ENCODE measurements at regions not wholly inside any gene's neighbourhood (a gene's known extent, or its start where the extent isn't known, plus 50 kb on each side); places are given as distances from the start of the nearest gene placed in this dataset.

DNA sequence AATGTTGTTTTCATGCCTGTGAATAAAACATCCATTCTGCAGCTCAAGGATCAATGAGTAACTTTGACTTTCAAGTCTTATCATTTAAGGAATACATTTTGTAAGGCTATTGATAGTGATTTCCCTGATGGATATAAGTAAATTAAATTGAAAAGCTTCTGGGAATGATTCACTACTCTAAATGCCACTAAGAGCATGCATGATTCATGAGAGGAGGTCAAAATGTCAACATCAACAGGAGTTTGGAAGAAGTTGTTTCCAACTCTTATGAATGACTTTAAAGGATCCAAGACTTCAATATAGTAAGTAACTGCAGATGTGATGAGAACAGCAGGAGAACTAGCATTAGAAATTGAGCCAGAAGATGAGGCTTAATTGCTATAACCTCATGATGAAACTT lies 1487.3 kb downstream of the PCDH7 start:
- DNase-seq (ENCODE audit: low read depth), result no peak

GRCh38 chr4:32215277-32215676 lies 1495.1 kb downstream of the PCDH7 start:
- no peak for DNase-seq (ENCODE audit: low read depth)

- no peak for DNase-seq (ENCODE audit: low read depth)
Measured at GRCh38 chr4:32216502-32216901, 1496.3 kb downstream of the PCDH7 start.

DNA sequence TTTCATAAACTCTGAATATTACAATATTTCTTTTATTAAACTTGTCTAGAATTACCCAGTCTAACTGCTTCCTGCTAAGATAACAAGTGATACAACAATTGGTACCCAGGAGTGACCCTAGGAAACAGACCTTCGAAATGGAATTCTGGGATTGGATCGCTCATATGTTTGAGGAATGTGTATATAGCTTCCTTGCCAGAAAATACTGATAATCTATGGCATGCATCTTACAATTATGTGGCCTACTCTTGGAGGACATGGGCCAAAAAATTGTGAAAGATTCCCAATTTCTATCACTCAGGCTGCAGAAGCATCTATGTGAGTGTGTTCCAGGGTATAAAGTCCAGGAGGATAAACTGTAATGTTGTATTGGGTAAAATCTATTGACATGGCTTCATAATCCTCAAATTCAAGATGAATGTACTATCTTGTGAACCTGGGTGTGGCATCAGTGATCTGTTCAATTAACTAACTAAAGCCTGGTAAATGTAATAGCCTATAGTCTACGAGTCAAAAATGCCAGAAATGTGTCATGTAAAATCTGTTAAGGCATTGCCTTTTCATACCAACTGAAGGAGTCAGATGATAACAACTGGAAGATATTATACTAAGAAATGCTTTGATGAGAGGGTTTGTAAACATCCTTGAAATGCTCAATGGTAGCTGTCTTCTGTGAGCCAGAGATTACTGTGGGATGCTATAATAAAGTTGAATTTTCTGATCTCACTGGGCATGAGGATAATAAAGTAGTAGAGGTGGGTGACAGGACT lies 1499.3 kb downstream of the PCDH7 start:
- no peak for DNase-seq (ENCODE audit: low read depth)

DNA sequence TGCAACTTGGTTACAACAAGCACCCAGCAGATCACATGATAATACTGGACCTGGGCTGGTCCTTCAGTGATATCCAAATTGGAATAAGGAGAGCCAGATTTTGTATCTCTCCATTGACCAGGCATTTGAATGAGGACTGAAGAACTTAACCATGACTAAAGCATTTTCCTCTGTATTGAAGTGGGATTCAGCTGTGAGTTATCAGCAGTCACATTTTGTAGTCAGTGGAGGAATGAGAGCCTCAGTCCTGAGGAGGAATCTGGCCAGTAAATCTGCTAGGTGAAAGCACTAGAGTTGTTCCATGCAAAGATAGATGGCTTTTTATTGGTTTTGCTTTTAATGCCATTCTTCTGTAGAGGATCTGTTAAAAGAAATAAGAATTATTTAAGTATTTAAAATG lies 1506.0 kb downstream of the PCDH7 start:
- peak; percentile 74 for DNase-seq (ENCODE audit: low read depth)

DNA sequence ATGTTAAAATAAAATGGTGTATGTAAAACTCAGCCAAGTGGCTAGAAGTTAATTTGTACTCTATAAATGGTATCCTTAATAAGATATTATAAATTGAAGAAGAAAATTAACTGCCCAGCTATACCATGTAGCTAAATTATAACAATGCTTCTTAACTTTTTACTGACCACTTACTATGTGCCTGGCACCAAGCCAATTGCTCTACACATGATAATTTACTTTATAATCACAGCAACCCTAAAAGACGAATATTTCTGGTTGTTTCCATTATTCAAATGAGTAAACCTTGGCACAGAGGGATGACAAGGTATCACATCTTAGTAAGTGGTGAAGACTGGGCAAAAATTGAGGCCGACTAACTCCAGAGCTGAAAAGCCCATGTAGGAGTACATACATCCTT lies 1506.6 kb downstream of the PCDH7 start:
- DNase-seq (ENCODE audit: low read depth), result no peak

GRCh38 chr4:32243926-32244325 lies 1523.8 kb downstream of the PCDH7 start:
- DNase-seq (ENCODE audit: low read depth), result no peak

GRCh38 chr4:32249040-32249439 lies 1528.9 kb downstream of the PCDH7 start:
- no peak for DNase-seq (ENCODE audit: low read depth)

GRCh38 chr4:32251126-32251525 lies 1531.0 kb downstream of the PCDH7 start:
- DNase-seq (ENCODE audit: low read depth), result no peak

- no peak for DNase-seq (ENCODE audit: low read depth)
Measured at GRCh38 chr4:32251926-32252325, 1531.8 kb downstream of the PCDH7 start.

DNA sequence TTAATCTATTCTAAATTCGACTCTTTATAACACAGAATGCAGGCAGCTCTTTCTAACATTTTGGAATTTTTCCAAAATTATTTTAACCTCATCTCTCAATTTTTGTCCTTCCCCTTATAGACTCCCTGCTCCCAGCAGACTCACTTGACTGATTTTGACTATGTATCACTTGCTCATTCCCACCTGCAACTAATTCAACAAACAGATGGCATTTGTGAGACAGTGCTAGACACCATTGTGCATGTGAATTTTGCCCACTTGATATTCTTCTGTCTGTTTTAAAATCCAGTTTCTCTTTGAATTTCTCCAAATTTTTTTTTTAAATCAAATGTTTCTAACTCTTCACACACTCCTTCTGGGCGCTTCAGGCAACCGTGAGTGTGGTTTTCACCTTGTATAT lies 1534.0 kb downstream of the PCDH7 start:
- DNase-seq (ENCODE audit: low read depth), result no peak

DNA sequence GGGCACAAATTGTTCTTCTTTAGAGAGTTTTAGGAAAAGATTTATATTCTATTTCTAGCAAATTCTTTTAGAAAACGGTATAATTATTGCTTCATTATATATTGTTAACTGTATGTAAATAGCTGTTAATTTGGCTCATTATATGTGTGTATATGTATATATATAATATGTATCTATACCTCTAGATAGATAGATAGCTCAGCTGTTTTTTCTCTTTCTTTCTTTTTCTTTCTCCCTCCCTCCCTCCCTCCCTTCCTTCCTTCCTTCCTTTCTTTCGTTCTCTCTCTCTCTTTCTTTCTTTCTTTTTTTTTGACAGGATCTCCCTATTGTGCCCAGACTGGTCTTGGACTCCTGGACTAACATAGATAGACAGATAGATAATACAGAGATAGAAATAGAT lies 1538.8 kb downstream of the PCDH7 start:
- DNase-seq (ENCODE audit: low read depth), result no peak

GRCh38 chr4:32261196-32261595 lies 1541.0 kb downstream of the PCDH7 start:
- DNase-seq (ENCODE audit: low read depth), result no peak

GRCh38 chr4:32268863-32269262 lies 1548.7 kb downstream of the PCDH7 start:
- no peak for DNase-seq (ENCODE audit: low read depth)

DNA sequence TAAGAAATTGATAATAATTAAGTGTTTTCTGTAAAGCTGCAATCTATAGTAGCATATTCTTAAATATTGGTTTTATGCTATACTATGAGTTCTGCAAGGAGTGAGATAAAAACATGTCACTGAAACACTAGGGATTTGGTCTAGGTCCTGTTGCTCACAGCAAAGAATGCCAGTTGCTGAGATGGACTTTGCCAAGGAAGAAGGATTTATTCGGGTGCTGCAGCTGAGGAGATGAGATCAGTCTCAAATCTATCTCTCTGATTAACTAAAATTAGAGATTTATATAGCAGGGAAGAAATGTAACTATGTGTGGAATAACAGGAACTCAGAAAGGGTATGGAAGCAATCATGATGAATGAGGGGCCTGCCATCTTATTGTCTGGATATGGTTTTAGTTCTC lies 1569.9 kb downstream of the PCDH7 start:
- DNase-seq (ENCODE audit: low read depth), result no peak

GRCh38 chr4:32318926-32319325 lies 1598.8 kb downstream of the PCDH7 start:
- no peak for DNase-seq (ENCODE audit: low read depth)

DNA sequence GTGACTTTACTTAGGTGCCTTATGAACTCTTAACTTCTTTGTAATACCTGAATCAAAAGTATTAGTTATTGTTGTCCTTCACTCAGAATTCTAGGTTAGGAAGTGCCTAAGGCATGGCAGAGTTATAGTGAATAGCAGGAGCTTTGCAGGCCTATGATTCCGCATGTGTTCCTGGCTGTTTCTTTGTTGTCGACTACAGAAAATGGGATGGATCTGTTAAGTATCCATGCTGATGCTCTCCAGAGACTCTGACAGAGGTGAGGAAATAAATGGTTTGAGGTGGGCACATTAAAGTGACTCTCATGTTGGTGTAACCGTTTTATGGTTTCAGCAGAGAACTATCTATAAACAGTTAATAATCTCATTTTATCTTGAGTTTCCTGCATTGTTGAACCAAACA lies 1601.3 kb downstream of the PCDH7 start:
- DNase-seq (ENCODE audit: low read depth), result no peak

DNA sequence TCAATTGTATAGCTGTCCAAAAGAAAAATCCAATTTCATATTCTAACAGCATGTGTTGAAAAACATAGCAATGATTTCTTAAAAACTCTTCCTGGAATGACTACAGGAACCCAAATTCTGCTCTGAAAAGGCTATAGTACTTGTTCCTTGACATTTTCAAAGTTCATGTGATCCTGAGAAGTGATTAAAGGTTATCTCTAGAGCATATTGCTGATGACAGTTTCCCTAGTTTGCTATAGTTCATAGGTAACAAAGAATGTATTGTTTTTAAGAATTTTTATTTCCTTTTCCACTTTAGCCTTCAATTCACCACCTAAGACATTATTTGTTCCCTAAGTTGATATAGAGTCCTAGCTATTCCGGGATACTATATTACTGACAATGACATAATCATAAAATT lies 1614.6 kb downstream of the PCDH7 start:
- no peak for DNase-seq (ENCODE audit: low read depth)

- no peak for DNase-seq (ENCODE audit: low read depth)
Measured at GRCh38 chr4:32337403-32337802, 1617.2 kb downstream of the PCDH7 start.

DNA sequence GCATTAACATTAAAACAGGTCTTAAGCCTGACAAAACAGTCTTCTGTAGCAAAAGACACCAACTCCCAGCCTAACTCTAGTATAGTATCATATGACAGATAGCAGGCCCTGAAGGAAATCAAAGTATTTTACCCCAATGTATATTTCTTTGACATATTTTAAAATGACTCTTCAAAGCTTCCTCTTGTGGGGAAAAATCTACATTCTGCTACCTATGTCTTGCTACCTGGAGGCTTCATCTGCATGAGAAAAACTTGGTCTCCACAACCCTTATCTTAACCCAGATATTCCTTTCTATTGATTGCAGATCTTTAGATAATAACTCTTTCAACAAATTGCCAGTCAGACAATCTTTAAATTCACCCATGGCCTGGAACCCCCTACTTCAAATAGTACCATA lies 1620.4 kb downstream of the PCDH7 start:
- DNase-seq (ENCODE audit: low read depth), result no peak

- no peak for DNase-seq (ENCODE audit: low read depth)
Measured at GRCh38 chr4:32341342-32341741, 1621.2 kb downstream of the PCDH7 start.

DNA sequence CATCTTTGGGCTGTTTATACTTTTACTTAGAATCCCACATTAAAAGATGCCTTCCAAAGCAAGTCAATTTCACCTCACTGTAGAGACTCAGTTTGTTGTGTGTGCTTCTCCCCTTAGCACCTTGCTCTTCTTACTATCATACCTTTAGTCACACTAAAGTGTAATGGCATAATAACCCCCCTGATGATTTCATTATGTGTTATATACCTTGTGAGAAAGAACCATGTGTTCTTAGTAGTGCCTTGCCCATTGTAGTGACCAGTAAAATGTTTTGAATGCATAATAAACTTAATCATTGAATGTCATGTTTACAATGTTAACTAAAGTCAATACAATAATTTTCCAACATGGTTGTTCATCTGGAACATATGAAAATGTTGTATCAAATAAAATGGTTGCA lies 1621.9 kb downstream of the PCDH7 start:
- no peak for DNase-seq (ENCODE audit: low read depth)

DNA sequence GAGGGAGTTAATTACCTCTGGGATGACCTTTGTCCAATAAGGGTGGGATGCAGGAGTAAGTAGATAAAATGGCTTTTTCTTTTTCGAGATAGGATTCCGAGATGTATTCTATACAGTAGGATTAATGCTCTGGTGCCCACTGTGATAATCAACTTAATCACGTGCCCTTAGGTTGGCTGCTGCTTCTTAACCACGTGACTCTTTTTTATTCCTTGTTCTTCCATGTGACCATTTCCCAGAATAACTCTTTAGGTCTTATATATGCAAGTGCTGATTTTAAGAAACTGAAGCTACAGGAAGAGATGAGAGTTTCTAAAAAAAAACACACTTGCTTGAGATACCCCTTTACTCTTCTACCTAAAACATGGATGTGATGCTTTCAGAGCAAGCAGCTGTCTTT lies 1628.9 kb downstream of the PCDH7 start:
- DNase-seq (ENCODE audit: low read depth), result no peak

DNA sequence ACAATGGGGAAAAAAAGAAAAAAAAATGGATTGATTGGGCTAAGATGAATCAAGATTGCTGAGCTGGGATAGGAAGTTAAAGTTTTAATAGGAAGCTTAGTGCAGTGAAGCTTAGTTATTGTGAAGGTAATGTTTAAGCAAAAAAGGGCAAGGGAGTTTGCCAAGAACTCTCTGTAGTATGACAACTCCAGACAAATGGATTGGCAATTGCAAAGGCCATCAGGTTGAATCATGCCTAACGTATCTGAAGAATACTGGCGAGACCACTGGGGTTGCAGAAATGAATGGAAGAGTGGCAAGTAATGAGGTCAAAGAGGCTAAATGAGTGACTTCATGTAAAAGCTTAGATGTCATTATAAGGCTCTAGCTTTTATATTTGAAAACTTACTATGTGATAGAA lies 1654.0 kb downstream of the PCDH7 start:
- DNase-seq (ENCODE audit: low read depth), result no peak
